ENCODE measurements at regions not wholly inside any gene's neighbourhood (a gene's known extent, or its start where the extent isn't known, plus 50 kb on each side); places are given as distances from the start of the nearest gene placed in this dataset.

DNA sequence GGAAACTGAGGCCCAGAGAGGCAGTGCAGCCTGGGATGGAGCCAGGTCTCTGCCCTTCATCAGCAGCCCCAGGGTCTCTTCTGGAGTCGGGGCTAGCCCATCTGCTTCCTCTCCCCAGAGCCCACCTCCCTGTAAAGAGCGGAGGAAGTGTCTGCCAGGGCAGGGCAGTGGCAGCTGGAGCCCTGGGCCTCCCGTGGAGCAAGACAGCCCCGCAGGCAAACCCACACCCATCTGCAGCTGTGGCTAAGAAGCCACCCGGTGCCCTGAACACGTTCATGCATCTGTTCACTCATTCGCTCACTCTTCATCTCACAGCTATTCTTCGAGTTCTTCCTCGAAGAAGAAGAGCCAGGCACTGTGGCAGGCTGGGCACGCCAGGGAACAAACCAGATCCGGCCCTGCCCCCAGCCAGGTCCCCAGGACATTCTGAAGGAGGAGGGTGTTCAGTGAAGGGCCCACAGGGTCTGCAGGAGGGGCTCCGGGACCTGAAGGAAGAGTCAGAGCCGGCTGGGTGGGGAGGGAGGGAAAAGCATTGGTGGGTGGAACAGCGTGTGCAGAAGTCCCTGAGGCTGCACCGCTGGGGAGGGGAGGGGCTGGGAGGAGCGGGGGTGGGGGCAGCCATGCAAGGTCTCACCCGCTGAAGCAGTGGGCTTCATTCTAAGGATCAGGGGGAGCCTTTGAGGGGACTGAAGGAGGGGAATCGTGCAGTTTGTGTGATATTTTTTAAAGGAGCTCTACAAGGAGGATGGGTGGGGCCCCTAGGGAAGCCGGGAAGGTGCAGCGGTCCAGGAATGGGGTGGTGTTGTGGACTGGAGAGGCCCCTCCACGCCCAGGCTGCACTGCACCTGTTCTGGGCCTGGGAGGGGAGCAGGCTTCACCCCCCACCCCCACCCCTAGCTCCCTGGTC is 99.1 kb downstream of the UNCX start:
- in situ Hi-C loops (cut with HindIII; ENCODE audit: low sequenced_read_pairs): no loop called here

GRCh38 chr7:1336509-1336908 is 103.8 kb downstream of the UNCX start:
- in situ Hi-C loops (cut with HindIII; ENCODE audit: low sequenced_read_pairs): no loop called here
- DNase-seq (ENCODE audit: low spot score): no peak

More for the DNA sequence above, 99.1 kb downstream of the UNCX start:
- DNase-seq (ENCODE audit: low spot score): no peak

- DNase-seq (ENCODE audit: low spot score): no peak
- in situ Hi-C loops (cut with HindIII; ENCODE audit: low sequenced_read_pairs): no loop called here
Measured at GRCh38 chr7:1339611-1340010, 106.9 kb downstream of the UNCX start.

DNA sequence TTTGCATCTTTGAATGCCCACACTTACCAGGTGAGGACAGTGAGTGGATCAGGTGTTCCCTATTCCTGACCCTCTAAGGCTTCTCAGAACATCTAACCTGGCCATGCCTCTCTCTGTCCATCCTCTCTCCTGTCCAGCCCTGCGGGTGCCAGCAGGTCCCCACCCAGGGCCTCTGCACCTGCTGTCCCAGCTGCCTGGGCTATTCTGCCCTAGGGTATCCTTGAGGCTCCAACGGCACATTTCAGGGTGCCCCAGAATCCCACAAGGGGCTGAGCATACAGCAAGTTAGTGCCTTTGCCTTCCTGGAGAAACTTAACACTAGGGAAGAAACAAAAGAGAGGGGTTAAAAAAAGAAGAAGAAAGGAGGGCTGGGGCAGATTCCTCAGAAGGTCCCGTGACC is 107.4 kb downstream of the UNCX start:
- no peak for DNase-seq (ENCODE audit: low spot score)
- in situ Hi-C loops (cut with HindIII; ENCODE audit: low sequenced_read_pairs): no loop called here

GRCh38 chr7:1340461-1341360 is 108.0 kb downstream of the UNCX start:
- in situ Hi-C loops (cut with HindIII; ENCODE audit: low sequenced_read_pairs): no loop called here
- DNase-seq (ENCODE audit: low spot score): no peak

GRCh38 chr7:1341361-1342089 is 108.9 kb downstream of the UNCX start:
- no peak for DNase-seq (ENCODE audit: low spot score)
- in situ Hi-C loops (cut with HindIII; ENCODE audit: low sequenced_read_pairs): no loop called here

DNA sequence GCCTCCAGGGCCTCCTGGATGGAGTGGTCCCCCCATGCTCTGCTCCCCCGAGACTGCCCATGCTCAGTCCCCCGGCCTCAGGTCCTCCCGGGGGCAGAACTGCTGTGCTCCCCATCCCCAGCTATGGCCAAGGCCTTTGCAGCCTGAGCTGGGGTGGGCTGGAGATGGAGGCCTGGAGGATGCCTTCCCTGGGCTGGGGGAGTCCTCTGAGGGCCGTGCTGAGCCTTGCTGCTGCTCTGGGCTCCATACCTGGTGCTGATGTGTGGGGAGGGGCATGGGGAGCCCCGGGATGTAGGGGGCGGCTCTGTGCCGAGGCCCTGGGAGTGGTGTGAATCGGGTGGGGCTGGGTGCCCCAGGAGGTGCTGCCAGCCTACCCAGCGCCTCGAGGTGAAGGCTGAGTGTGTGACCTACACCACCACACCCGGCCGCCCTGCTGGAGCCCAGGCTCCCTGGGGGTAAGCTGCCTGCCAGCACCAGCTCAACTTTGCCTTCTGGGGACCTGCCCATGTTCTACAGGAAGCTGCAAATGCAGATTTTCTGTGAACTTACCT is 109.5 kb downstream of the UNCX start:
- in situ Hi-C loops (cut with HindIII; ENCODE audit: low sequenced_read_pairs): no loop called here
- DNase-seq (ENCODE audit: low spot score): no peak

- DNase-seq (ENCODE audit: low spot score): no peak
- in situ Hi-C loops (cut with HindIII; ENCODE audit: low sequenced_read_pairs): no loop called here
Measured at GRCh38 chr7:1343551-1343950, 110.9 kb downstream of the UNCX start.

- in situ Hi-C loops (cut with HindIII; ENCODE audit: low sequenced_read_pairs): no loop called here
- no peak for DNase-seq (ENCODE audit: low spot score)
Measured at GRCh38 chr7:1344421-1344820, 111.7 kb downstream of the UNCX start.

DNA sequence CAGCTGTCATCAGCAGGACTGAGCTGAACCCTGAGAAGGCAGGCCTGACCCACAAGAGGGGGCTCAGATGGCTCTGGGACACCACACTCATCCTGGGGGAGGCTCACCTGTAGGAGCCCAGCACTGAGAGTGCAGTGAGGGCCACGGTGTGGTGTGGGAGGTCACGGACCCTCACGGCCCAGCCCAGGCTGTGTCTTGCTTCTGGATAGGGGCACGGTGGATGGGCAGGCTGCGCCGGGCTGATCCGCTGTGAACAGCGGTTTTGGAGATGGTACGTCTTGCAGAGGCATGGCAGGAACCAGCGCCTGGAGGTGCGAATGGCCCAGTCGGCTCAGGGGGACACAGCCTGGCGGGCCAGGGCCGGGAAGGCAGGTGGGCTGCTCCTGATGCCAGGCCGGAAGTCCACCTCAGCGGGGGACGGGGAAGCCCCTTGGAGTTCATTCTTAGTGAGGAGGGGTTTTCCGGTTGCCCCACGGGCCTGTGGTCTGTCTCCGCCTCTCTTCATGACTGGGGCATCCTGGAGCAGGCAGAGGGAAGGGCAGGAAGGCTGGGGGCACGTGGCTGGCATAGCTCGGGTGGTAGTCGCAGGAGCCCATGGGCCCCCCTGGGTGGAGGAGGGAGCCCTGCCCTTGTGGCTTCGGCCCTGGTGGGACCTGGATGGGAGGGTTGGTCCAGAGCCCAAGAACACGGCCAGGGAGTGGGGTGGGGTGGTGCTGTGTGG is 112.5 kb downstream of the UNCX start:
- no peak for DNase-seq (ENCODE audit: low spot score)
- in situ Hi-C loops (cut with HindIII; ENCODE audit: low sequenced_read_pairs): no loop called here

GRCh38 chr7:1345796-1346755 is 113.2 kb downstream of the MICALL2 start:
- no peak for DNase-seq (ENCODE audit: low spot score)
- in situ Hi-C loops (cut with HindIII; ENCODE audit: low sequenced_read_pairs): no loop called here

DNA sequence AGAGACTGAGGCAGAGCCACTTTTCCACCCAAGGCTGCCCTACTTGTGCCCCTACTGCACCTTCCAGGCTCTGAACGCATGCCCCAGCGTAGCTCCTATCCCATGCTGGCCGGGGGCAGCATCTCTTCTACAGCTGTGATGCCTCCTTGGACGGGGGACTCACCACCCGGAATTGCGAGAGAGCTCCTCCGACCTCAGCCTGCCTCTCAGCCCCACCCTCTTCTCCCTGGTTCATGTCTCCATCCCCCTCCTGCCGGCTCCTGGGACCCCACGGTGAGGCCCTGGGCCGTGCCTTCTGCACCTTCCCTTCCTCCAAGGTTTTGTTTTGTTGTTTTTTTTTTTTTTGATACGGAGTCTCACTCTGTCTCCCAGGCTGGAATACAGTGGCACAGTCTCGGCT is 112.4 kb downstream of the MICALL2 start:
- no peak for DNase-seq (ENCODE audit: low spot score)
- in situ Hi-C loops (cut with HindIII; ENCODE audit: low sequenced_read_pairs): no loop called here

- in situ Hi-C loops (cut with HindIII; ENCODE audit: low sequenced_read_pairs): no loop called here
- DNase-seq (ENCODE audit: low spot score): no peak
Measured at GRCh38 chr7:1348096-1348822, 111.0 kb downstream of the MICALL2 start.

GRCh38 chr7:1348823-1349335 is 110.4 kb downstream of the MICALL2 start:
- in situ Hi-C loops (cut with HindIII; ENCODE audit: low sequenced_read_pairs): no loop called here
- DNase-seq (ENCODE audit: low spot score): no peak

GRCh38 chr7:1349351-1349761 is 109.9 kb downstream of the MICALL2 start:
- no peak for DNase-seq (ENCODE audit: low spot score)
- in situ Hi-C loops (cut with HindIII; ENCODE audit: low sequenced_read_pairs): no loop called here

- in situ Hi-C loops (cut with HindIII; ENCODE audit: low sequenced_read_pairs): no loop called here
- DNase-seq (ENCODE audit: low spot score): no peak
Measured at GRCh38 chr7:1351881-1352625, 107.2 kb downstream of the MICALL2 start.
